Left lung (tissue), 4 donors: ENCODE measurements at regions not wholly inside any gene's neighbourhood (a gene's known extent, or its start where the extent isn't known, plus 50 kb on each side); places are given as distances from the start of the nearest gene placed in this dataset.

Experiments used
- ATAC-seq: fragments of 200-7000 bp; cut with Tn5 transposase; one replicate; pipeline ENCODE4 v1.9.1; 2020; ENCODE audit warnings: moderate library complexity
- DNase-seq, 4 donors: peaks; one replicate each; pipeline ENCODE4 v3.0.0-alpha.2; 2013 to 2020
- H3K27ac ChIP-seq, 2 donors: fragments of 200-600 bp; sonication (generic) in 1 of 2; one replicate each; pipeline versions ENCODE4 v1.5.0 to v1.8.0; 2020 to 2021
- H3K27me3 ChIP-seq, 2 donors: fragments of 200-600 bp; sonication (generic) in 1 of 2; one replicate each; pipeline versions ENCODE4 v1.5.0 to v1.8.0; 2020 to 2021
- H3K36me3 ChIP-seq, 2 donors: fragments of 200-600 bp; sonication (generic) in 1 of 2; one replicate each; pipeline versions ENCODE4 v1.5.0 to v1.8.0; 2020 to 2021
- H3K4me1 ChIP-seq, 2 donors: fragments of 200-600 bp; one replicate each; pipeline ENCODE4 v1.8.0; 2021
- H3K4me3 ChIP-seq, 2 donors: fragments of 200-600 bp; sonication (generic) in 1 of 2; one replicate each; pipeline versions ENCODE4 v1.5.0 to v1.8.0; 2020 to 2021; ENCODE audit warnings: mild to moderate bottlenecking in 1 of 2
- H3K9me3 ChIP-seq, 2 donors: fragments of 200-600 bp; sonication (generic) in 1 of 2; one replicate each; pipeline versions ENCODE4 v1.5.0 to v1.8.0; 2020 to 2021
- intact Hi-C, 2 donors: fragments of 100-400 bp; cut with DNase I; formaldehyde crosslinking; loops; one replicate each; pipeline versions ENCODE4 v1.11.2 to v1.14.2; 2022
- TF ChIP-seq, protein P1 (sequence below), 2 donors: fragments of 200-600 bp; sonication (generic) in 1 of 2; IDR thresholded peaks; one replicate each; pipeline versions ENCODE4 v1.5.0 to v1.8.0; 2021; ENCODE audit warnings: antibody characterized with exemption in 2 of 2
- donor health status: DM: no; HTN: yes; CAD: no.
- donor health status: DM: no; HTN: no; CAD: no.

- Histone ChIP-seq H3K27me3 (no peaks in the 10 kb centered on the region), H3K9me3 (no peaks in the 10 kb centered on the region), H3K27ac (no peak overlapping the region), H3K36me3 (no peaks in the 10 kb centered on the region), H3K4me1 (no peaks in the 10 kb centered on the region), H3K4me3 (no peak overlapping the region)
- no peak for DNase-seq
- intact Hi-C loops: no loop called here
- TF ChIP-seq, protein P1, sequence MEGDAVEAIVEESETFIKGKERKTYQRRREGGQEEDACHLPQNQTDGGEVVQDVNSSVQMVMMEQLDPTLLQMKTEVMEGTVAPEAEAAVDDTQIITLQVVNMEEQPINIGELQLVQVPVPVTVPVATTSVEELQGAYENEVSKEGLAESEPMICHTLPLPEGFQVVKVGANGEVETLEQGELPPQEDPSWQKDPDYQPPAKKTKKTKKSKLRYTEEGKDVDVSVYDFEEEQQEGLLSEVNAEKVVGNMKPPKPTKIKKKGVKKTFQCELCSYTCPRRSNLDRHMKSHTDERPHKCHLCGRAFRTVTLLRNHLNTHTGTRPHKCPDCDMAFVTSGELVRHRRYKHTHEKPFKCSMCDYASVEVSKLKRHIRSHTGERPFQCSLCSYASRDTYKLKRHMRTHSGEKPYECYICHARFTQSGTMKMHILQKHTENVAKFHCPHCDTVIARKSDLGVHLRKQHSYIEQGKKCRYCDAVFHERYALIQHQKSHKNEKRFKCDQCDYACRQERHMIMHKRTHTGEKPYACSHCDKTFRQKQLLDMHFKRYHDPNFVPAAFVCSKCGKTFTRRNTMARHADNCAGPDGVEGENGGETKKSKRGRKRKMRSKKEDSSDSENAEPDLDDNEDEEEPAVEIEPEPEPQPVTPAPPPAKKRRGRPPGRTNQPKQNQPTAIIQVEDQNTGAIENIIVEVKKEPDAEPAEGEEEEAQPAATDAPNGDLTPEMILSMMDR (IDR thresholded peaks at IDR 0.05): no peak
- no peak for ATAC-seq
Measured at GRCh38 chr3:27779176-27779575, 57.1 kb upstream of the EOMES start.

GRCh38 chr3:27789420-27789819 lies 67.3 kb upstream of the EOMES start:
- DNase-seq: no peak
- Histone ChIP-seq H3K4me1 (no peaks in the 10 kb centered on the region), H3K27ac (no peak overlapping the region), H3K9me3 (no peaks in the 10 kb centered on the region), H3K36me3 (no peaks in the 10 kb centered on the region), H3K27me3 (no peaks in the 10 kb centered on the region), H3K4me3 (no peak overlapping the region)
- ATAC-seq: no peak
- TF ChIP-seq, protein P1 (IDR thresholded peaks at IDR 0.05): no peak
- intact Hi-C loops: no loop called here

DNA sequence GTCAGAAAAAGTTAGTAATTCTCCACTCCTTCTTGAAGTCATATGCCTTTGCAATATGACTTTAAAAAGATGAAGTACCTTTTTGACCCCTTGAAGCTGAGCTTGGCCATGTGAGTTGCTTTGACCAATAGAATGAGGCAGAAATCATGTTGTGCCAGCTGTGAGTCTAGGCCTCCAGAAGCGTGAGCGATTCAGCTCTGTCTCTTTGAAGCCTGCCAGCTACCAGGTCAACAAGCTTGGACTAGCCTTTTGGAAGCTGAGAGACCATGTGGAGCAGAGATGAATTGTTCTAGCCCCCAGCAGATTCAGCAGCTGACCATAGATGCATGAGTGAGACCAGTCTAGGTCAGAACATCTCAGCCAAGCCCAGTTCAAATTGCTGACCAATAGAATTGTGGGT lies 69.8 kb upstream of the EOMES start:
- DNase-seq (no peak), ATAC-seq (no peak)
- Histone ChIP-seq H3K4me3 (no peak overlapping the region), H3K36me3 (no peaks in the 10 kb centered on the region), H3K27me3 (no peaks in the 10 kb centered on the region), H3K4me1 (no peaks in the 10 kb centered on the region), H3K27ac (no peak overlapping the region), H3K9me3 (no peaks in the 10 kb centered on the region)
- TF ChIP-seq, protein P1 (IDR thresholded peaks at IDR 0.05): no peak
- intact Hi-C loops: no loop called here

DNA sequence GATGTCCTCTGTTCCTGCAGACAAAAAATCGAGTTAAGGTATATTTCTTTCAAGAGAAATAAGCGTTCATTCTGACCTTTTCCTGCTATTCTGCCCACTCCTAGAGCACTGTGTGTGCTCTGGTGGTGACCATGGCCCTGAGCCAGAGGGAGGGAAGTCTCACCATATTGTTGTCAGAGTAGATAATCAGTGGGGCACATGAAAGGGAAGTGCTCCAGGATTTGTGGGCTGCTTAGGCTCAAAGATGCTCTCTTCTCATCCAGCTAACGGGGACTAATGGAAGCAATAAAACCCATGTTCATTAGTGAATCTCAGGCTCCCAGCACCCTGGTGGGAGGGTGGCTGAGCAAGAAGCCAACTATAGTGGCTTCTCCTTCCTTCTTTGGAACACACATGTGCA lies 70.7 kb upstream of the EOMES start:
- ATAC-seq (no peak), DNase-seq (no peak)
- Histone ChIP-seq H3K4me1 (no peaks in the 10 kb centered on the region), H3K9me3 (no peaks in the 10 kb centered on the region), H3K4me3 (no peak overlapping the region), H3K27ac (no peak overlapping the region), H3K27me3 (no peaks in the 10 kb centered on the region), H3K36me3 (no peaks in the 10 kb centered on the region)
- TF ChIP-seq, protein P1 (IDR thresholded peaks at IDR 0.05): no peak
- intact Hi-C loops: no loop called here

GRCh38 chr3:27794211-27794610 lies 72.1 kb upstream of the EOMES start:
- Histone ChIP-seq H3K4me3 (no peak overlapping the region), H3K36me3 (no peaks in the 10 kb centered on the region), H3K4me1 (no peaks in the 10 kb centered on the region), H3K27me3 (no peaks in the 10 kb centered on the region), H3K9me3 (no peaks in the 10 kb centered on the region), H3K27ac (no peak overlapping the region)
- intact Hi-C loops: no loop called here
- TF ChIP-seq, protein P1 (IDR thresholded peaks at IDR 0.05): no peak
- no peak for DNase-seq
- no peak for ATAC-seq
